HG03159 (cell line): ENCODE measurements at regions not wholly inside any gene's neighbourhood (a gene's known extent, or its start where the extent isn't known, plus 50 kb on each side); places are given as distances from the start of the nearest gene placed in this dataset.

ENCODE experiments used
- ATAC-seq: cut with Tn5 transposase; IDR thresholded peaks from one replicate; pipeline ENCODE4 v1.9.1; 2021; ENCODE audit warnings: mild to moderate bottlenecking, moderate library complexity; ENCODE audit not compliant: unreplicated experiment

GRCh38 chr4:138030375-138030774 is 211.8 kb downstream of the SLC7A11 start:
- ATAC-seq: no peak

DNA sequence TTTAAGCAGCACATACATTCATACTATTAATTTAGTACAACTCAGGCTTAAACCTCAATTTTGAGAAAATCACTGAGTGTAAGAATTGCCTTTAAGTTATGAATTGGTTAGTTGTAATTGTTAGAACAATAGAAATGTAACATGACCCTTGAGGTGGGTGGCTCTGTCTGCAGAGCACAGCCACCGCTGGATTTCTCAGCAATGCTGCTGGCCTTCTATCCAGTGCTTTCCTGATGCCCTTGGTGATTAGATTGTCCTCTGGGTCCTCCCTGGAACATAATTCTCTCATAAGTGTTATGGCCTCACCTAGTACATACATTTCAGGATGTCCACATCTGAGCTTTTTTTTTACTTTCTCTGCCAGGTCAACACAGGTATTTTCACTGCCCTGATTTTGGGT is 213.2 kb downstream of the SLC7A11 start:
- ATAC-seq: no peak

DNA sequence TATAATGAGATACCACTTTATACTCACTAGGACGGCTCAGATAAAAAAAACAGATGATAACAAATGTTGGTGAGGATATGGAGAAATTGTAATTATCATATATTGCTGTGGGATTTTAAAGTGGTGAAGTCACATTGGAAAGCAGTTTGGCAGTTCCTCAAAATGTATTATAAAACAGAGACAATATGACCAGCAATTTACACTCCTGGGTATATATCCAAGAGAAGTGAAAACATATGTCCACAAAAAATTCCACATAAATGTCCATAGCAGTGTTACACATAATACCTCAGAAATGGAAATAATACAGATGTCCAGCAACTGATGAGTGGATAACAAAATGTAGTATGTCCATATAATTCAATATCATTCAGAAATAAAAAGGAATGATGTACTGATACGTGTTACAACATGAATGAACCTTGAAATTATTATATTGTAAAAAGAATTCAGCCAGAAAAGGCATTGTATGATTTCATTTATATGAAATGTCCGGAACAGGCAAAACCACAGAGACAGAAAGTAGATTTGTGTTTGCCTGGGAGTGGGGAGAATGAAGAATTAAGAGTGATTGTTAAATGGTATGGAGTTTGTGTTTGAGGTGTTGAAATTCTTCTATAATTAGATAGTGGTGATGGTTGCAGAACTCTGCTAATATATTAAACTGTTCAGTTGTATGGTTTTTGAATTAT is 220.9 kb downstream of the SLC7A11 start:
- no peak for ATAC-seq

GRCh38 chr4:138014590-138015288 is 227.4 kb downstream of the SLC7A11 start:
- ATAC-seq: no peak

DNA sequence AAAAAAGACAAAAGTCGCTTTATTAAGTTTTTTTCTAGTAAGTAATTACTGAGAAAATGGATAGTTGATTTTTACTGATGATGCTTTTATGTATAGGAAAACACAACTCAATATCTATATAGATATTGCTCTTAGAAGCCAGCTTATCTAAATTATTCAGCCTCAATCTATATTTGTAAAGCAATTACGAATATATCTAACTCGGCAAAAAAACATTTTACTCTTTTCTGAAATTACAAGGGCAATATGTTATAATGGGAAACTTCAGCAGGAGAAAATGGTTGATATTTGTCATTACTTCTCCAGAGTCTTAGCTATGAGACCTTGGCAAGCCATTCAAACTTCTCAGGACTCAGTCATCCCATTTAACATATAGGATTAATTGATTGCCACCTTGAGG is 228.5 kb downstream of the SLC7A11 start:
- ATAC-seq: no peak

DNA sequence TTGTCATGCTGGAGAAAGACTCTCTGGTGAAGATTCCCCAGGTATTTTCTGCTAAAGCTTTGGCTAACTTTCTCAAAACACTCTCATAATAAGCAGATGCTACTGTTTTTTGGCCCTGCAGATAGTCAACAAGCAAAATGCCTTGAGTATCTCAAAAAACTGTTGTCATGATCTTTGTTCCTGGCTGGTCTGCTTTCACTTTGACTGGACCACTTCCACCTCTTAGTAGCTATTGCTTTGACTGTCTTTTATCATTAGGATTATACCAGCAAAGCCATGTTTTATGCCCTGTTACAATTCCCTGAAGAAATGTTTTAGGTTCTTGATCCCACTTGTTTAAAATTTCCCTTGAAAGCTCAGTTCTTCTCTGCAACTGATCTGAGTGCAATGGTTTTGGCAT is 231.5 kb downstream of the SLC7A11 start:
- ATAC-seq: peak; percentile 81

GRCh38 chr4:138007572-138007971 is 234.6 kb downstream of the SLC7A11 start:
- ATAC-seq: no peak

DNA sequence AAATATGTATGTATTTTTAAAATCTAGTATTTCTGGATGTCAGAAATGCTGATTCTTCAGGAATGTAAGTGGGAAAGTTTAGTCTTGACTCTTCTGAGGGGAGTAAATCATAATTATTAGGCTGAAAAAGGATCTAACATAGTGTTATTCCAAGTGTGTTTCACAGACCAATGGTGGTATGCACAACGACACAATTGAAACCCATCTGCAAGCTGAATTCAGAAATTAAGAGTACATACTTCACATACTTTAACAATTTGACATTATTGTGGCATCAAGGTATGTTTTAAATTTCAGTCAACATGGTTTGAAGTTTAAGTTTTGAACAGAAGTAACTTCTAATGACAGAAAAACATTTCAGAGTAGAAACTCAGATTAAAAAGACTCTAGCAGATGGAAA is 236.7 kb downstream of the SLC7A11 start:
- ATAC-seq: no peak

DNA sequence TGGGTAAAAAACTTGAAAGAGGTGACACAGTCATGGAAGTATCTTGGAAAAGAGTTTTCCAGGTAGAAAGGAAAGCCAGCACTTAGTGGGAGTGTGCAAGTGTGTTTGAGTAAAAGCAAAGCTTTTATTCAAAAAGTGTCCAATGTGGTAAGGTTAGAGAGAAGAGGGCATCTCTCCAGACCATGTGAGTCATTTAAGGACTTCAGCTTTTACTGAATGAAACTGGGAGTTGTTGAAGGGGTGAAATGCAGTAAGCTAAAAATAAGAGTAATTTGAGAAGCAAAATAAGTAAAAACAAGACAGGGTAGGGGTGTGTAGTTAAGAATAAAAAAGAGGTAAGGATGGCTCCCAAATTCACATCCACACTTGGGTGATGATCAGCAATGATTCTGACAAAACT is 238.9 kb downstream of the SLC7A11 start:
- peak; percentile 94 for ATAC-seq

GRCh38 chr4:137998666-137999429 is 243.3 kb downstream of the SLC7A11 start:
- no peak for ATAC-seq

GRCh38 chr4:137997496-137997895 is 244.7 kb downstream of the SLC7A11 start:
- ATAC-seq: no peak

GRCh38 chr4:137994853-137995252 is 247.3 kb downstream of the SLC7A11 start:
- no peak for ATAC-seq

- no peak for ATAC-seq
Observed at GRCh38 chr4:137993232-137993631, 248.9 kb downstream of the SLC7A11 start.

- no peak for ATAC-seq
Observed at GRCh38 chr4:137981277-137981676, 260.9 kb downstream of the SLC7A11 start.

GRCh38 chr4:137980641-137981040 is 261.5 kb downstream of the SLC7A11 start:
- no peak for ATAC-seq

GRCh38 chr4:137979938-137980337 is 262.2 kb downstream of the SLC7A11 start:
- ATAC-seq: no peak

DNA sequence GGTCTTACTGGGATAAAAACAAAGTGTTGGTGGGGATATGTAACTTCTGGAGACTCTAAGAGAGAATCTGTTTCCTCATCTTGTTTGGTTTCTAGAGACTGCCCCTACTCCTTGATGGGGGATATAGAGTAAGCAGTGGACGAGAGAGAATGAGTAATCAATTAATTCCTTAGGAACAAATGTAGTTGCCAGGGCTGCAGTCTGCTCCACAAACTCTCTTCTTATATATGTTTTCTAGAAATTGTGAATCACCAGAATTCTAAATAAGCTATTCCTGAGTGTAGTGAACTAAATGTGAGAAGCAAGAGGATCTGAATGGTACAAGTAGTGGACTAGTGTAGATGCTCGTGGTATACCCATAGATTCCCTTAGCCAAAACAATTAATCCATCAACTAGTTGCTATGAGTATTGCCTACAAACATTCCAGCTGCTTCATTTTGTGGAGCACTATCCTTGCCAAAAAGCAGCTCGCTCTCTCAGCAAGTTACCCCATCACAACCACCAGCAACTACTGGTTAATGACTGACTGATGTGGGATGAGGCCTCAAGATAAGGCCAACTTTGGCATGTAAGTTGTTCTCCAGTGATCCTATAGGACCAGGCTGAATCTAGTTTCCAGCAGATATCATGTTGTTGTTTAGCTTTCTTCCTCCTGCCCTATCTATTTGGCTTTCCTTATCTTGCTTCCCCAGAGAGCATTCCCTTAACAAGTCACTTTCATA is 273.0 kb downstream of the SLC7A11 start:
- no peak for ATAC-seq

GRCh38 chr4:137967480-137968190 is 274.5 kb downstream of the SLC7A11 start:
- no peak for ATAC-seq

DNA sequence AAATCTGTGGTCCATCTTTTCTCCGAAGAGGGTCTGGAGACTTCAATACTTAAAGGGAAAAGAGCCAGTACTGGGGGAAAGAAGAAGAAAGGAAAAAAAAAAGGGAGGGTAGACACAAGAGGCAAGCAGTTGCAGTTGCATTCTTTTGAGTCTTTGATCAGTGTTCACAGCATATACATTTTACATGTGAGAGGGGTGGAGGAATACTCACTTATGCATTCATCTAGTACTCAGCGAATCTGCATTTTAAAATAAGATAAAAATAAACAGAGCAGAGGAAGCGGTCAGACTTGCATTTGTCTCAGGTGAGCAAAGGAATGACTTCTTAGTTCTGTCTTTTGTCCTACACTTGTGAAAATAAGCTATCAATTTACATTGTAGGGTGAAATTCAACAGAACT is 275.6 kb downstream of the SLC7A11 start:
- ATAC-seq: no peak

DNA sequence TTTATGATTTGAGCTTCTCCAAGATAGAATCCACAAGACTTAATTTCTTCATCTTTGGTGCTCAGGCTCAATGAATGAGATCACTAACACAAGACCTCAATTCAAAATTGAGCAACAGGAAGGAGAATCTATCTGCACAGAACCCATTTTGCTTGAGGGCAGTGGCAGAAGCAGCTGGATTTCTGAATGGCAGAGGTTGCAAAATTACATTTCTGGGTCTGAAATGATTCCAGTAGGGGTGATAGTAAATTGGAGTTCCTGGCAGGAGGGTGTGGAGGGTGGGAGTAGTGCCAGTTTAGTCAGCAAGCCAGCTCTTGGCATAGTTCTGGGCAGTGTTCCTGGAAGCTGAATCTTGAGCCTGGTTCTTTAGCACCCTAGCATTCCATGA is 281.1 kb downstream of the SLC7A11 start:
- ATAC-seq: no peak
